ENCODE measurements at regions not wholly inside any gene's neighbourhood (a gene's known extent, or its start where the extent isn't known, plus 50 kb on each side); places are given as distances from the start of the nearest gene placed in this dataset.

- DNase-seq (ENCODE audit: low spot score): no peak
These were observed 159.7 kb upstream of the SHISA6 start for GRCh38 chr17:11081342-11081741.

- no peak for DNase-seq (ENCODE audit: low spot score)
These were observed 163.3 kb upstream of the SHISA6 start for GRCh38 chr17:11077673-11078072.

- DNase-seq (ENCODE audit: low spot score): no peak
These were observed 166.6 kb upstream of the SHISA6 start for GRCh38 chr17:11074451-11074850.

GRCh38 chr17:11056926-11057325, 184.1 kb upstream of the SHISA6 start:
- no peak for DNase-seq (ENCODE audit: low spot score)

- DNase-seq (ENCODE audit: low spot score): no peak
These were observed 187.2 kb upstream of the SHISA6 start for GRCh38 chr17:11053846-11054245.

- no peak for DNase-seq (ENCODE audit: low spot score)
These were observed 191.5 kb upstream of the SHISA6 start for GRCh38 chr17:11049539-11049938.

GRCh38 chr17:11047228-11047627, 193.8 kb upstream of the SHISA6 start:
- no peak for DNase-seq (ENCODE audit: low spot score)

GRCh38 chr17:11039342-11039741, 201.5 kb upstream of the PIRT start:
- DNase-seq (ENCODE audit: low spot score): no peak

GRCh38 chr17:11035681-11036080, 197.8 kb upstream of the PIRT start:
- no peak for DNase-seq (ENCODE audit: low spot score)

- DNase-seq (ENCODE audit: low spot score): no peak
These were observed 193.9 kb upstream of the PIRT start for GRCh38 chr17:11031787-11032186.

GRCh38 chr17:11029791-11030190, 191.9 kb upstream of the PIRT start:
- no peak for DNase-seq (ENCODE audit: low spot score)

- no peak for DNase-seq (ENCODE audit: low spot score)
These were observed 190.5 kb upstream of the PIRT start for GRCh38 chr17:11028349-11028748.

- no peak for DNase-seq (ENCODE audit: low spot score)
These were observed 189.0 kb upstream of the PIRT start for GRCh38 chr17:11026903-11027302.

- DNase-seq (ENCODE audit: low spot score): no peak
These were observed 186.0 kb upstream of the PIRT start for GRCh38 chr17:11023639-11024479.

GRCh38 chr17:11006530-11006929, 168.6 kb upstream of the PIRT start:
- no peak for DNase-seq (ENCODE audit: low spot score)

GRCh38 chr17:11005940-11006339, 168.1 kb upstream of the PIRT start:
- no peak for DNase-seq (ENCODE audit: low spot score)

GRCh38 chr17:11002417-11002816, 164.5 kb upstream of the PIRT start:
- no peak for DNase-seq (ENCODE audit: low spot score)

GRCh38 chr17:11001651-11002050, 163.8 kb upstream of the PIRT start:
- no peak for DNase-seq (ENCODE audit: low spot score)

GRCh38 chr17:10999484-10999883, 161.6 kb upstream of the PIRT start:
- DNase-seq (ENCODE audit: low spot score): no peak

- DNase-seq (ENCODE audit: low spot score): no peak
These were observed 155.2 kb upstream of the PIRT start for GRCh38 chr17:10993126-10993525.

- no peak for DNase-seq (ENCODE audit: low spot score)
These were observed 154.4 kb upstream of the PIRT start for GRCh38 chr17:10992106-10992880.

- no peak for DNase-seq (ENCODE audit: low spot score)
These were observed 149.9 kb upstream of the PIRT start for GRCh38 chr17:10987786-10988185.

GRCh38 chr17:10984220-10984619, 146.3 kb upstream of the PIRT start:
- no peak for DNase-seq (ENCODE audit: low spot score)
